PC-3 (cell line): ENCODE measurements at regions not wholly inside any gene's neighbourhood (a gene's known extent, or its start where the extent isn't known, plus 50 kb on each side); places are given as distances from the start of the nearest gene placed in this dataset.

Source experiments
- EZH2 ChIP-seq: fragments of 300-600 bp; sonication (generic); IDR thresholded peaks from one replicate; pipeline ENCODE4 v1.6.1; 2017; ENCODE audit warnings: antibody characterized with exemption, mild to moderate bottlenecking, low read length; ENCODE audit not compliant: unreplicated experiment
- TF ChIP-seq, protein P1 (sequence below): fragments of 300-600 bp; sonication (generic); conservative IDR thresholded peaks from 2 replicates; pipeline ENCODE4 v1.5.1; 2017; ENCODE audit warnings: antibody characterized with exemption, low read depth, mild to moderate bottlenecking, low read length

DNA sequence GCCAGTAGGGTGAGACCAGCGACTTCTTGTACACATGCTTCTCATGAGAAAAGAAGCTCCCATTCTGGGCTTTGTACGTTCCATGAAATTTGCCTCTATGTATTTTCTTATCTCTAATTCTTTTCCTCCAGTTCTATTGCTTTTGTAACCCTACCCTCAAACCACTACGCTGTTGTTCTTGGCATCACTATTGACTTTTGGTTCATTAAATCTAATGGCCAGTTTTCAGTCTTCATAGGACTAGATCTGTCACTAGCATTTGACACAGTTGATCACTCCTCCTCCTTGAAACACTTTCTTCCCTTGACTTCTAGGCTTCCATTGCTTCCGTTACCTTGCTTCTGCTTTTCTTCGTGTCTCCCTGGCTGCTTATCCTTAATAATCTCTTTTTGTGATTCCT, 121.7 kb upstream of the GOLGA6L4 start:
- TF ChIP-seq, protein P1, sequence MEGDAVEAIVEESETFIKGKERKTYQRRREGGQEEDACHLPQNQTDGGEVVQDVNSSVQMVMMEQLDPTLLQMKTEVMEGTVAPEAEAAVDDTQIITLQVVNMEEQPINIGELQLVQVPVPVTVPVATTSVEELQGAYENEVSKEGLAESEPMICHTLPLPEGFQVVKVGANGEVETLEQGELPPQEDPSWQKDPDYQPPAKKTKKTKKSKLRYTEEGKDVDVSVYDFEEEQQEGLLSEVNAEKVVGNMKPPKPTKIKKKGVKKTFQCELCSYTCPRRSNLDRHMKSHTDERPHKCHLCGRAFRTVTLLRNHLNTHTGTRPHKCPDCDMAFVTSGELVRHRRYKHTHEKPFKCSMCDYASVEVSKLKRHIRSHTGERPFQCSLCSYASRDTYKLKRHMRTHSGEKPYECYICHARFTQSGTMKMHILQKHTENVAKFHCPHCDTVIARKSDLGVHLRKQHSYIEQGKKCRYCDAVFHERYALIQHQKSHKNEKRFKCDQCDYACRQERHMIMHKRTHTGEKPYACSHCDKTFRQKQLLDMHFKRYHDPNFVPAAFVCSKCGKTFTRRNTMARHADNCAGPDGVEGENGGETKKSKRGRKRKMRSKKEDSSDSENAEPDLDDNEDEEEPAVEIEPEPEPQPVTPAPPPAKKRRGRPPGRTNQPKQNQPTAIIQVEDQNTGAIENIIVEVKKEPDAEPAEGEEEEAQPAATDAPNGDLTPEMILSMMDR, result no peak
- no peak for TF ChIP-seq EZH2
